Erythroblast (primary cell): ENCODE measurements at regions not wholly inside any gene's neighbourhood (a gene's known extent, or its start where the extent isn't known, plus 50 kb on each side); places are given as distances from the start of the nearest gene placed in this dataset.

Source experiments
- GATA1 ChIP-seq: IDR thresholded peaks from 2 replicates; pipeline ENCODE4 v1.6.1; 2011; ENCODE audit warnings: low read depth, mild to moderate bottlenecking, control low read depth, low read length, moderate library complexity
- POLR2A ChIP-seq: IDR thresholded peaks from 2 replicates; pipeline ENCODE4 v1.6.1; 2011; ENCODE audit warnings: mild to moderate bottlenecking, low read length

GRCh38 chr2:117170897-117171296, 643.6 kb upstream of the DDX18 start:
- TF ChIP-seq POLR2A (no peak), GATA1 (no peak)
